Activated naive CD8-positive, alpha-beta T cell treated with anti-CD3 and anti-CD28 coated beads, Interleukin-2, amount 50 U/mL, for 24 hours (primary cell): ENCODE measurements at regions not wholly inside any gene's neighbourhood (a gene's known extent, or its start where the extent isn't known, plus 50 kb on each side); places are given as distances from the start of the nearest gene placed in this dataset.

Source experiments
- ATAC-seq: fragments of 150-1000 bp; cut with Tn5 transposase; one replicate; pipeline ENCODE4 v1.10.0; 2021
- DNase-seq: peaks from one replicate; pipeline ENCODE4 v3.0.0; 2021
- H3K27ac Mint-ChIP-seq: one replicate; pipeline ENCODE4 v1.8.0; 2021; ENCODE audit warnings: mild to moderate bottlenecking, mixed read lengths
- H3K27me3 Mint-ChIP-seq: one replicate; pipeline ENCODE4 v1.8.0; 2021; ENCODE audit warnings: mixed read lengths
- H3K36me3 Mint-ChIP-seq: one replicate; pipeline ENCODE4 v1.8.0; 2021; ENCODE audit warnings: low read depth, mixed read lengths
- H3K4me1 Mint-ChIP-seq: one replicate; pipeline ENCODE4 v1.8.0; 2021; ENCODE audit warnings: mixed read lengths
- H3K4me3 Mint-ChIP-seq: one replicate; pipeline ENCODE4 v1.8.0; 2021; ENCODE audit warnings: mild to moderate bottlenecking, moderate library complexity, mixed read lengths
- H3K9me3 Mint-ChIP-seq: one replicate; pipeline ENCODE4 v1.8.0; 2021; ENCODE audit warnings: mixed read lengths

DNA sequence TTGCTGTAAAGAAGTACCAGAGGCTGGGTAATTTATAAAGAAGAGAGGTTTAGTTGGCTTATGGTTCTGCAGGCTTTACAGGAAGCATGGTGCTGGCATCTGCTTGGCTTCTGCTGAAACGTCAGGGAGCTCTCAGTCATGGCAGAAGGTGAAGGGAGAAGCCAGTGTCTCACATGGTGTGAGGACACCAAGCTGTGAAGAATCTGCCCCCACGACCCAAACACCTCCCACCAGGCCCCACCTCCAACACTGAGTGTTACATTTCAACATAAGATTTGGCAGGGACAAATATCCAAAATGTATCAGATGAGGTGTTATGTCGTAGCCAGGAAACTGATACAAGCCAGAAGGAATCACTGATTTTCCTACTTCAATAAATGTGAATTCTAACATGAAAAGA lies 136.5 kb downstream of the CYSLTR2 start:
- Mint-ChIP-seq H3K4me1 (peaks cover 8% of the 10 kb centered on the region), H3K27ac (no peak overlapping the region), H3K4me3 (no peak overlapping the region), H3K27me3 (no peaks in the 10 kb centered on the region), H3K36me3 (no peaks in the 10 kb centered on the region), H3K9me3 (no peaks in the 10 kb centered on the region)
- ATAC-seq: no peak
- no peak for DNase-seq

DNA sequence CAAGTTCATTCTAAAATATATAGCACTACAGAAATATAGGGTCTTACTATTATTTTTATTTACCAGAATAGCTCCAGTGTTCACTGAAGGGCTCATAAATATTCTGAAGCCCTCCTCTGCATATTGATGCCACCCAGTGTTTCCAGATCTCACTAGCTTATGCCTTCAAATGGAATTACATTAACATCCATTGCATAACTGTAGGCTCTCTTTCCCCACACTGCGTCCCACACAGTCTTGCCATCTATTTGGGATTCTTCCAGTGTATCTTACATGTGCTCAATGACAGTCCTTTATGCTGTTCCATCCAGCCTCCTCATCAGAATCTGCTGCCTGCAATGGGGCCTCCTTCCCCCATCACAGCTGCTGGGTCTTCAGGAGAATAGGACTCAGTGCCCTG lies 137.2 kb downstream of the CYSLTR2 start:
- H3K4me3 Mint-ChIP-seq: no peak overlapping the region
- peaks cover 8% of the 10 kb centered on the region for H3K4me1 Mint-ChIP-seq
- DNase-seq: no peak
- no peaks in the 10 kb centered on the region for H3K27me3 Mint-ChIP-seq
- ATAC-seq: no peak
- H3K27ac Mint-ChIP-seq: no peak overlapping the region
- H3K9me3 Mint-ChIP-seq: no peaks in the 10 kb centered on the region
- H3K36me3 Mint-ChIP-seq: no peaks in the 10 kb centered on the region

DNA sequence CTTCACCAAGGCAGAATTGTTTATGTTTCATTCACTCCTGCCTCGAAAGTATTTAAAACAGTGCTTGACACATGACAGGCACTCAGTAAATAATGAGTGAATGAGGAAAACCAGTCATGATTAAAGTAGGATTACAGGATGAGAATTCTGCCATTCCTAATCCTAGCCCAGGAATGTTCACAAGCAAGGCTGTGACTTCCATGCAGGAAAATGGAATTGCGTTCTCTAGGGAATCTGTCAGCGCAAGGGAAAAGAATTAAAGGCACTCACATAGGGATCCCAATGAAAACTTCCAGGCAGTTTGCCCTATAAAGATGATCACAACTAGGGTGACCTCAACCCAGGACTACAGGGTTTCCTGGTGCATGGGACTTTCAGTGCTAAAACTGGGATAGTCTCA lies 143.4 kb downstream of the CYSLTR2 start:
- no peak overlapping the region for H3K4me3 Mint-ChIP-seq
- H3K36me3 Mint-ChIP-seq: no peaks in the 10 kb centered on the region
- DNase-seq (no peak), ATAC-seq (no peak)
- no peak overlapping the region for H3K27ac Mint-ChIP-seq
- no peaks in the 10 kb centered on the region for H3K27me3 Mint-ChIP-seq
- peaks cover 8% of the 10 kb centered on the region for H3K4me1 Mint-ChIP-seq
- H3K9me3 Mint-ChIP-seq: peaks cover 7% of the 10 kb centered on the region

DNA sequence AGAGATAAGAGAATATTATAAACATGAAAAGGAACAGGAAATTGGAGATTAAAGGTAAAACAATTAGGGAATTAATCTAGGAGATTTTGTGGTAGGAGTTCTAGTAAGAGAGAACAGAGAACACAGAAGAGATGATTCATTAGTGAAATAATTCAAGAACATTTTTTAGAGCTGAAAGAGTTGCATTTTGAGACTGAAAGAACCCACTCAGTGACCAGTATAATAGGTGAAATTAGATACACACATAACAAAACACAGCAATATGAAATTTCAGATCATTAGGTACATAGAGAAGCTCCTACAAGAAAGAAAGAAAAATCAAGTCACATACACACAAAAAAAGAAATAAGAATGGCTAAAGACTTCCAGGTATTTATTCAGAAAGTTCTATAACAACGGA lies 144.0 kb downstream of the CYSLTR2 start:
- H3K4me1 Mint-ChIP-seq: peaks cover 6% of the 10 kb centered on the region
- H3K36me3 Mint-ChIP-seq: no peaks in the 10 kb centered on the region

DNA sequence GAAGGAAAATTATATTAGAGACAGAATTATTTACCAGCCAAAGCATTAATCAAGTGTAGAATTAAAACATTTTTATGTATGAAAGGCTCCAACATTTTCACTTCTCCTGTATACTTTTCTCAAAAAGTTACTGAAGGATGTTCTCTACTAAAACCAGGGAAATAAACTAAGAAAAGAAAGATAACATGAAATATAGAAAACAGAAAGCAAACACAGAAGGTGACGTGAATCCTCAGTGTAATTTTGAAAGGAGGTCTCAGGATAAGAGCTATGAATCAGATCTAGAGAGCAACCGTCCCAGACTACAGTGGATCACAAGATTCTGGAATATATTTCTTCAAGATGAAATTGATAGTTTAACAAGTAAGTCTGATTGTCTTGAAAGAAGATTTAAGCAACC lies 144.5 kb downstream of the CYSLTR2 start:
- no peaks in the 10 kb centered on the region for H3K36me3 Mint-ChIP-seq
- H3K4me1 Mint-ChIP-seq: peaks cover 6% of the 10 kb centered on the region
- H3K27me3 Mint-ChIP-seq: no peaks in the 10 kb centered on the region
- H3K27ac Mint-ChIP-seq: no peak overlapping the region
- H3K4me3 Mint-ChIP-seq: no peak overlapping the region
- DNase-seq: no peak
- H3K9me3 Mint-ChIP-seq: peaks cover 7% of the 10 kb centered on the region
- no peak for ATAC-seq

More for the DNA sequence above, 144.0 kb downstream of the CYSLTR2 start:
- DNase-seq (no peak), ATAC-seq (no peak)
- peaks cover 7% of the 10 kb centered on the region for H3K9me3 Mint-ChIP-seq
- H3K27ac Mint-ChIP-seq: no peak overlapping the region
- no peak overlapping the region for H3K4me3 Mint-ChIP-seq
- no peaks in the 10 kb centered on the region for H3K27me3 Mint-ChIP-seq

DNA sequence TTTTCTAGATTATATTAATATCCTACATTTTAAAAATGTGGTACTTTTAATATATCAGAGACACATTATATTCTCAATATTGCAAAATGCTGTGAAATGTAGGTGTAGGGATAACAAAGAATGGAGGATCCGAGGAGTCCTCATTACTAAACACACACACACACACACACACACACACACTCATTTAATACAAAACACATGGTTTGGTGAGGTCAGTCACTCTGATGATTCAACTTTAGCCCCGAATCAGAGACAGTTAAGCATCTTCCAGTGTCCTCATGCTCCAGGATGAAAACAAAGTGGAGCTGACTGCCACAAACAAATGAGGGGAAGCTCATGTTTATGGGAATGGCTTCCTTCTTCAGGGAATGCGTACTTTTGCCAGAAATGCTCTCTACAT lies 147.5 kb downstream of the CYSLTR2 start:
- Mint-ChIP-seq H3K9me3 (peaks cover 16% of the 10 kb centered on the region), H3K27ac (no peak overlapping the region), H3K4me1 (peaks cover 23% of the 10 kb centered on the region), H3K27me3 (no peaks in the 10 kb centered on the region), H3K4me3 (no peak overlapping the region), H3K36me3 (no peaks in the 10 kb centered on the region)
- DNase-seq (no peak), ATAC-seq (no peak)

DNA sequence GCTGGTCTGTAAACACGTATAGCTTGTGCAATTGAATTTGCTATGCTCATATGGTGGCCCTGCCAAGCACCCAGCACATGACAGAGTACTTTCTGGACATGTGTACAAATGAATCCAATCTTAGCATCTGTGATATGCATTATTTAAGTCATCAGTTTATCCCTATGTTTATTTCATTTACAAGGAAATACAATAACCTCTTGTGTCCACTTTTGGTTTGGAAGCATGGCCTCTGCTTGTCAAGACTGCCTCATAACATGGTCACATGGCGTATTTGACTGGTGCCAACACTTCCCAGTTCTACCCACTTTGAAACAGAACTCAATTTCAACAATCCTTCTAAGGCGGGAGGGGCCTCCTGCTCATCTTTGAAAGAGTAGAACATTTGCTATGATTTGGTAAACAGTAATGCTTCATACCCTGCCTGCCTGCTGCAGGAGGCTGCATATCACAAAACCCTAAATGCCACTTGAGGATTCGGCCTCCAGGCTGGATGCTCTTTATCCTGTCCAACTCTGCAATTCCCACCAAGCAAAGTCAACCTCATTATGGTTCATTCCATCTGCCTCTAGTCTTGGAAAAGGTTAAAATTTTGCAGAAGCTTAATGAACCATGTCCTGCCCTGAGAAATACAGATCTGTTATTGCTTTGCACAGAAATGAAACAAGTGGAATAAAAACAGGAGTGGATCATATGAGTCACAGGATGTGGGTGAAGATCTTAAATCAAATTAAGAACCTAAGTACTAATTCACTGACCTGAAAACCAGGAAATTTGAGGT lies 151.3 kb downstream of the CYSLTR2 start:
- Mint-ChIP-seq H3K36me3 (no peaks in the 10 kb centered on the region), H3K27me3 (no peaks in the 10 kb centered on the region), H3K4me1 (peaks cover 30% of the 10 kb centered on the region), H3K27ac (peak overlapping the region; percentile 82), H3K9me3 (peaks cover 13% of the 10 kb centered on the region), H3K4me3 (peak overlapping the region; percentile 24)
- ATAC-seq (peak; percentile 90), DNase-seq (no peak)

DNA sequence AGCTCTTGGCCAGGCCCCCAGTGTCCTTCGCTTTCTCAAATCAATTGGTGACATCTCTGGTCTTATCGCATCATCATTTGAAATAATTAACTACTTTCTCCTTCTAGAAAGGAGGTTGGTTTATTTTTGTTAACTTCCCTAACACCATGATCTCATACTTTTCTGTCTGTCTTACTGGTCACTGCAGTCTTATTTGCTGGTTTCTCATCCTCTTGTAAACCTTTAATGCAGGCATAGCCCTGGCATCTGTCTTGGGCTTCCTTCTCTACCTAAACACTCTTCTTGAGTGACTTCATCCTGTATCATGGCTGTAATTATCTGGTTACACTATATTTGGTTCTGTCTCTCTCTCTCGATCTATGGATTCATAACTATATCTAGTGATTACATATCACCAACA lies 152.8 kb downstream of the CYSLTR2 start:
- H3K27ac Mint-ChIP-seq: peak overlapping the region; percentile 82
- ATAC-seq: no peak
- H3K4me1 Mint-ChIP-seq: peaks cover 30% of the 10 kb centered on the region
- no peak for DNase-seq
- H3K27me3 Mint-ChIP-seq: peaks cover 1% of the 10 kb centered on the region
- no peaks in the 10 kb centered on the region for H3K36me3 Mint-ChIP-seq
- H3K4me3 Mint-ChIP-seq: no peak overlapping the region
- peaks cover 15% of the 10 kb centered on the region for H3K9me3 Mint-ChIP-seq

DNA sequence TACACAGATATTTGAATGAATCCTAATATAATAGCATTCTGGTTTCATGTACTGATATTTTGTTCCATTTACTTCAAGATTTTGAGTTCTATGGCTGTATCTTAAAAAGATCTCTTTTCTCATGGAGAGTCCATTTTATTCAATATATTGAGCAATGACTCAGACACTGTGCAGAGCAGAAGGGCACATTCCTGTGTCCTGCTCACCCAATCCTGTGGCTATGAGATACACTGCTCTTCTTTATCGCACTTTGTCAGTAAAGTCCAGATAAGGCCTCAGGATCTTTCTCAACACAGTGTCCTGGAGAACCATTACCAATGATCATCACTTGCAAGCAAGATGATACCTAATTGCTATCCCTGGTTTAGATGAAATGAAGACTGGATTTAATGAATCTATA lies 155.0 kb downstream of the CYSLTR2 start:
- H3K4me3 Mint-ChIP-seq: no peak overlapping the region
- peaks cover 3% of the 10 kb centered on the region for H3K27me3 Mint-ChIP-seq
- no peaks in the 10 kb centered on the region for H3K36me3 Mint-ChIP-seq
- ATAC-seq: no peak
- H3K9me3 Mint-ChIP-seq: peaks cover 23% of the 10 kb centered on the region
- DNase-seq: no peak
- H3K27ac Mint-ChIP-seq: no peak overlapping the region
- peaks cover 30% of the 10 kb centered on the region for H3K4me1 Mint-ChIP-seq

DNA sequence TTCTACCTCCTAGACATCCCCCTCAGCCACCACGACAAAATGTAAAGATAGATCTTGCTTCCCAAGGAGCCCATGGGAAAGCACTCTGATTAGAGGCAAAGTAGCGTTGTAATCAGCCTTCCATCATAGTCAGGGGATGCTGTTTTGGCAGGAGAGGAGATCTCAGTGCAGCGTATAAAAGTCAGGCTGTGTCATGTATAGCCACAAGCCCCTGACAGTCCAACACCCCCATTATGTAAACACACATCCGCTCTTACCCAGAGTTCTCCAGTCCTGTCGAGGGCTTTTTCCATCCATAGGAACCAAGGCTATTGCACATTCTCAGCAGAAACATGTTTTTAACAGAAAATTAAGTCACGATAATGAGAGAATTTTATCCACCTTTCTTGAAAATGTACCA lies 156.3 kb downstream of the CYSLTR2 start:
- H3K36me3 Mint-ChIP-seq: no peaks in the 10 kb centered on the region
- H3K9me3 Mint-ChIP-seq: peaks cover 16% of the 10 kb centered on the region
- no peak for DNase-seq
- H3K4me1 Mint-ChIP-seq: peaks cover 26% of the 10 kb centered on the region
- no peak overlapping the region for H3K4me3 Mint-ChIP-seq
- ATAC-seq: no peak
- peaks cover 3% of the 10 kb centered on the region for H3K27me3 Mint-ChIP-seq
- H3K27ac Mint-ChIP-seq: no peak overlapping the region

DNA sequence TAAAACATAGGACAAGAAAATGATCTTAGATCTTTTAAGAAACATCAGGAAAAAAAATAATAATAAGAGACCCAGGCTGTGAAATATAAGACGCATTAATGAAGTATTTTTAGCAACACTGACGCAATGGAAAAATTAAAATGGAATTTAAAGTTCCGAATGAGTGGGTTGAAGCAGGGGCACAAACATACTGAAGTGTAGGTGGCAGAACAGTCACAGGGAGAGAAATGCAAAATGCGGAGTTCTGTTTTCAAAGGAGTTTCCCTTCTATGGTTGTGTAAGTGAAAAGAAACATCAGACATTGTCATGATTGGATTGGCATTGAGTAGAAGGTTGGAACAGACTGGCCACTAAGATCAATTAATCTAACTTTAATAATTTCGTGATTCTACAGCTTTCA lies 159.8 kb downstream of the CYSLTR2 start:
- no peak for DNase-seq
- Mint-ChIP-seq H3K9me3 (peaks cover 12% of the 10 kb centered on the region), H3K4me1 (peaks cover 14% of the 10 kb centered on the region), H3K36me3 (no peaks in the 10 kb centered on the region), H3K27me3 (peaks cover 3% of the 10 kb centered on the region), H3K27ac (no peak overlapping the region), H3K4me3 (no peak overlapping the region)
- no peak for ATAC-seq

DNA sequence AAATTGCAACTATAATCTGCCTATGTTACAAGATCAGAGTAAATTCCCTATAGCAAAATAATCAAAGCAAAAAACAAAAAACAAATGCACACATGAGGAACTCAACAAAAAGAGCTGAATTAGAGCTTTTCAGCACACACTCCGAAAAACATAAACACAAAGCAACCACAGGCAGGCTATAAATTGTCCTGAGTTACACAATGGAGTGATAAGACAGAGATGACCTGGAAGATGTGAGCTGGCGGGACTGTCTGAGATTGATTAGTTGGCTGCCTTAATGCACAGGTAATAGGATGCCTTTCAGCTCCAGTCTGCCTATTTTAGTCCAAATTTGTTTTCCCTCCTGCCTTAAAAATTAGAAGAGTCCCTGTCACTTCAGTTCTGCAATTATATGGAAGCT lies 159.0 kb upstream of the FNDC3A start:
- H3K4me3 Mint-ChIP-seq: no peak overlapping the region
- DNase-seq (no peak), ATAC-seq (no peak)
- H3K27me3 Mint-ChIP-seq: no peaks in the 10 kb centered on the region
- no peaks in the 10 kb centered on the region for H3K36me3 Mint-ChIP-seq
- H3K9me3 Mint-ChIP-seq: peaks cover 8% of the 10 kb centered on the region
- peaks cover 10% of the 10 kb centered on the region for H3K4me1 Mint-ChIP-seq
- H3K27ac Mint-ChIP-seq: no peak overlapping the region

DNA sequence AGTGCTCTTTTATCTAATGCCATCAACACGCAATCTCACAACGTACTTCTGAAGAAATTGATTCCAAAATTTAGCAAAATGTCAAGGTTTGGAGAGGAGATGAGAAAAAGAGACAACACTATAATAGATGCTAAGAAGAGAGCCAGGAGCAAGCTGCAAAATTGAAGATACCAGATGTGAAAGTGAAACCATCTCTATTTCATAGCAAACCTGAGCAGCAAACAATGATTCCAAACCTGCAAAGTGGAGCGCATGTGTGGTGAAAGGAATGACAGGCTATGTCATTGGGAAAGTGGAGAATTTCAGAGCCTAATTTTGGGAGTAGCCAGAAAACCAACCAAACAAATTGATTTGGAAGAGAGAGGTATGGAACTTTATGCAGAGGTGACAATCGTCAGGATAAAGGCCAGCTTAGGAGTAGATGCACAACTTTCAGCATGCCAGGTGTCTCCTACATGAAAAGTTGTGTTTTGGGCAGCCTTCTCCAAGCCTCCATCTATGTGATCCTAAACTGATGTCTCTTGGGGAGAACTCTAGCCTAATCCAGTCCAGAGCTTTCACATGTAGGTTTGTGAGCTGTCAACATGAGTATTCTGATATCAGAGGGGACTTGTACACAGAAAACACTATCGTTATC lies 158.4 kb upstream of the FNDC3A start:
- Mint-ChIP-seq H3K9me3 (peaks cover 6% of the 10 kb centered on the region), H3K4me3 (no peak overlapping the region), H3K27me3 (no peaks in the 10 kb centered on the region), H3K36me3 (no peaks in the 10 kb centered on the region), H3K4me1 (peaks cover 10% of the 10 kb centered on the region), H3K27ac (no peak overlapping the region)
- no peak for DNase-seq
- ATAC-seq: no peak

DNA sequence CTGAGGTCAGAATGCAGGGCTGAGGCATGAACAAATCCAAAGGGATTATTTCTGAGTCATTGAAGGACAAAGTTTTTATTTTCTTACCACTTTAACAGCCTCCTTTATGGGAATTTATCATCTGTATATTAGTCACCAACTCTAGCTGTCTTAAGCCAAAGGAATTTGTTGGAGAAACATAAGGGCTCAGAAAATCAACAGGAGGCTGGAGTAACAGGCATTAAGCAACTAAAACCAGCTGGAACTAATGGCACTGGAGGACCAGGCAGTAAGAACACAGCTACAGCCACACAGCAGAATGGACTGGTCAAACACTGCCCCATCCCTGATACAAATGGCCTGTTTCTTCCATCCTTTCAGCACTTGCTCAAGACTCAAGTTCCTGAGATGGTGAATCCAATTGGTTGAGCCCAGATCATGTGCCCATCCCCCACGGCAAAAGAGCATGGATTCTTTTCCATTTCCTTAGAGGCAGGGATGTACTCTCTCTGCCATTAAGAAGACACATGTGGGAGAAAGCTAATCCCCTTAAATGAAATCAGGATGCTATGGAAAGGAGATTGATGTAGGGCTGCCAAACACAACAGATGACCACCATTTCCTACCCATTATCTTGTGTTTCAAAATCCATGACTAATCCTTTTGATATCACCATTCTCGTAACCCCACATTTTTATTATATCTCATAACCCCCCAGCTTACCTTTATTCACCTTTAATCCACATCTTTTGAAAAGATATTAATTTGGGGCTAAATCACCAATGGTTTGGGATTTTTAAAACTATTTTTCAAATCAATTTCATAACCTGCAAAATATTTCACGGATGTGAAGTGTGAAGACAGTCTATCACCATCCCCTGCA lies 157.0 kb upstream of the FNDC3A start:
- no peaks in the 10 kb centered on the region for H3K27me3 Mint-ChIP-seq
- no peaks in the 10 kb centered on the region for H3K9me3 Mint-ChIP-seq
- no peak overlapping the region for H3K4me3 Mint-ChIP-seq
- peaks cover 10% of the 10 kb centered on the region for H3K4me1 Mint-ChIP-seq
- no peak for ATAC-seq
- no peaks in the 10 kb centered on the region for H3K36me3 Mint-ChIP-seq
- H3K27ac Mint-ChIP-seq: no peak overlapping the region
- DNase-seq: no peak

DNA sequence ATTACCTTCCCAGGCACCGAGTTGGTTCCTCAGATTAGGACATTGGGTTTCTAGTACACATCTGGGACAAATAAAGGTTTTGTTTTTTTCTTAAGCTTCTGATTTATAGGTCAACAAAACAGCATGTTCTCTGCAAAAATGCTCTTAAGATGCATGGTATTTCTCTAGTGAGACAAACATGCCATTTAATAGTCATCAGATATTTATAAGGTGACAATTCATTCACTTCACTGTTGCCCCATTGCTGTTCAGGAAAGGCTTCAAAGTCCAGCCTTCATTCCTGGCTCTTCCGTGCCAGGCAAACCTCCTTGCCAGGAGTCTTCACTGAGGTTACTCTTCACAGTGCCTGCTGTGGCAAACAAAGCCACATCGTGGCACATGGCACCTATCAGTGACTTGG lies 156.3 kb upstream of the FNDC3A start:
- H3K4me3 Mint-ChIP-seq: no peak overlapping the region
- no peak for ATAC-seq
- no peak overlapping the region for H3K27ac Mint-ChIP-seq
- no peaks in the 10 kb centered on the region for H3K27me3 Mint-ChIP-seq
- no peak for DNase-seq
- peaks cover 10% of the 10 kb centered on the region for H3K4me1 Mint-ChIP-seq
- H3K36me3 Mint-ChIP-seq: no peaks in the 10 kb centered on the region
- no peaks in the 10 kb centered on the region for H3K9me3 Mint-ChIP-seq
